ENCODE measurements at regions not wholly inside any gene's neighbourhood (a gene's known extent, or its start where the extent isn't known, plus 50 kb on each side); places are given as distances from the start of the nearest gene placed in this dataset.

- TF ChIP-seq POLR2A (IDR thresholded peaks at IDR 0.05) (no peak), CTCF (IDR thresholded peaks at IDR 0.05) (no peak)
Observed at GRCh38 chr7:145265180-145265579, 429.3 kb upstream of the TPK1 start.

Data from esophagus squamous epithelium (tissue), 4 donors.